PC-3 (cell line): ENCODE measurements at regions not wholly inside any gene's neighbourhood (a gene's known extent, or its start where the extent isn't known, plus 50 kb on each side); places are given as distances from the start of the nearest gene placed in this dataset.

Experiments used
- ATAC-seq: fragments of 200-7000 bp; cut with Tn5 transposase; 2 replicates; pipeline ENCODE4 v1.9.1; 2020; ENCODE audit warnings: mild to moderate bottlenecking, moderate library complexity
- BruUV-seq: library from RNA; stranded (reverse); fragments of 400-500 nt; replicated peaks from 2 replicates; lab custom pipeline; 2021; lab: Mats Ljungman, UMichigan
- CTCF ChIA-PET: fragments of 300-600 bp; sonication (Branson Sonifier 250); formaldehyde crosslinking; loops from one replicate; lab custom pipeline; 2022; ENCODE audit warnings: antibody characterized with exemption; lab: Charles Lee
- POLR2A ChIA-PET: fragments of 300-600 bp; sonication (Branson Sonifier 250); formaldehyde crosslinking; loops from one replicate; lab custom pipeline; 2022; ENCODE audit warnings: antibody characterized with exemption; ENCODE audit not compliant: unreplicated experiment; lab: Charles Lee
- DNase-seq: peaks from one replicate; pipeline ENCODE4 v3.0.0-alpha.2; 2015
- H2AFZ ChIP-seq: fragments of 300-600 bp; sonication (generic); 2 replicates; pipeline ENCODE4 v1.6.0; 2016; ENCODE audit warnings: antibody characterized with exemption, low read length
- H3F3A ChIP-seq: fragments of 300-600 bp; sonication (generic); one replicate; pipeline ENCODE4 v1.6.0; 2017; ENCODE audit warnings: antibody characterized with exemption, low read length, control low read depth, mild to moderate bottlenecking; ENCODE audit not compliant: unreplicated experiment
- H3K27ac ChIP-seq: fragments of 300-600 bp; sonication (generic); 2 replicates; pipeline ENCODE4 v1.5.1; 2016; ENCODE audit warnings: mild to moderate bottlenecking, low read length
- H3K27me3 ChIP-seq: fragments of 300-600 bp; sonication (generic); 2 replicates; pipeline ENCODE4 v1.6.1; 2016; ENCODE audit warnings: low read length, mixed read lengths
- H3K36me3 ChIP-seq: fragments of 300-600 bp; sonication (generic); 2 replicates; pipeline ENCODE4 v1.6.1; 2016; ENCODE audit warnings: low read depth, mixed run types, low read length, mixed read lengths
- H3K4me1 ChIP-seq: fragments of 300-600 bp; sonication (generic); 2 replicates; pipeline ENCODE4 v1.5.1; 2016; ENCODE audit warnings: low read length; ENCODE audit not compliant: insufficient read depth
- H3K4me2 ChIP-seq: fragments of 300-600 bp; sonication (generic); 2 replicates; pipeline ENCODE4 v1.6.0; 2016; ENCODE audit warnings: low read length
- H3K4me3 ChIP-seq: fragments of 300-600 bp; sonication (generic); 2 replicates; pipeline ENCODE4 v1.5.1; 2016; ENCODE audit warnings: mild to moderate bottlenecking, low read length, mixed read lengths
- H3K79me2 ChIP-seq: fragments of 300-600 bp; sonication (generic); 2 replicates; pipeline ENCODE4 v1.6.1; 2017; ENCODE audit warnings: low read length, mixed read lengths
- H3K9ac ChIP-seq: fragments of 300-600 bp; sonication (generic); 2 replicates; pipeline ENCODE4 v1.6.0; 2016; ENCODE audit warnings: mild to moderate bottlenecking, low read length
- H3K9me2 ChIP-seq: fragments of 300-600 bp; sonication (generic); replicated peaks from 2 replicates; pipeline ENCODE4 v1.6.1; 2016; ENCODE audit warnings: mixed run types, low read length, mixed read lengths
- H3K9me3 ChIP-seq: fragments of 300-600 bp; sonication (generic); 2 replicates; pipeline ENCODE4 v1.6.1; 2016; ENCODE audit warnings: low read length, mixed read lengths
- H4K20me1 ChIP-seq: fragments of 300-600 bp; sonication (generic); 2 replicates; pipeline ENCODE4 v1.6.1; 2016; ENCODE audit warnings: low read length, mixed read lengths
- EZH2 ChIP-seq: fragments of 300-600 bp; sonication (generic); IDR thresholded peaks from one replicate; pipeline ENCODE4 v1.6.1; 2017; ENCODE audit warnings: antibody characterized with exemption, mild to moderate bottlenecking, low read length; ENCODE audit not compliant: unreplicated experiment
- EZH2phosphoT487 ChIP-seq: fragments of 300-600 bp; sonication (generic); IDR thresholded peaks from 2 replicates; pipeline ENCODE4 v1.6.1; 2018; ENCODE audit warnings: mild to moderate bottlenecking, antibody characterized with exemption, low read length, borderline replicate concordance
- intact Hi-C: fragments of 100-400 bp; cut with micrococcal nuclease; formaldehyde crosslinking; loops from 2 replicates; pipeline ENCODE4 v1.9.0; 2023
- TF ChIP-seq, protein P1 (sequence below): fragments of 300-600 bp; sonication (generic); conservative IDR thresholded peaks from 2 replicates; pipeline ENCODE4 v1.5.1; 2017; ENCODE audit warnings: antibody characterized with exemption, low read depth, mild to moderate bottlenecking, low read length

DNA sequence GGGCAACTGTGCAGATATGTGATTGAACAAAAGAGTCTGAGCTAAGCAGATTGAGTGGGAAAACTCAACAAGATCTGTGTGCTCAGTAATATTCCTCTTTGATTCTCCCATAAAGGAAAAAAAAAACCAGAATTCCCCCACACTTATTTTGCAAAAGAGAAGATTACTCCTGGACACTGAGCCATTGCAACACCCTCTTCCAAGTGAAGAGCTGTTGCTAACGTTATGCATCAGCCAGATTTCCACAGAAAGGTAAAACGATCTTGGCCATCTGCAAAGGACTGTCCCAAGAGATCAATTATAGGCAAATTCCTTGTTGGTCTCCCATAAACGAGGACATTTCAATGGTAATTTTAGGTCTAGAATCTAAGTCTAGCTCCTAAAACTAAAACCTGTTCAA, 587.7 kb downstream of the C12orf50 start:
- intact Hi-C loops: loop anchor here (5.0 kb wide), 1 partner anchor 189 kb away; no protein-coding TSS in a partner anchor
- Histone ChIP-seq H3K4me2 (no peak overlapping the region), H2AFZ (no peak overlapping the region), H3F3A (no peaks in the 10 kb centered on the region), H3K9me3 (no peaks in the 10 kb centered on the region), H3K79me2 (no peaks in the 10 kb centered on the region), H3K4me3 (no peak overlapping the region), H4K20me1 (no peaks in the 10 kb centered on the region), H3K27me3 (no peaks in the 10 kb centered on the region), H3K9ac (no peak overlapping the region), H3K9me2 (no peaks in the 10 kb centered on the region), H3K4me1 (peaks cover 24% of the 10 kb centered on the region), H3K27ac (peak overlapping the region; percentile 93), H3K36me3 (no peaks in the 10 kb centered on the region)
- BruUV-seq: no TSS peak
- ChIA-PET CTCF (no interaction called here), POLR2A (no interaction called here)
- DNase-seq: no peak
- TF ChIP-seq, protein P1, sequence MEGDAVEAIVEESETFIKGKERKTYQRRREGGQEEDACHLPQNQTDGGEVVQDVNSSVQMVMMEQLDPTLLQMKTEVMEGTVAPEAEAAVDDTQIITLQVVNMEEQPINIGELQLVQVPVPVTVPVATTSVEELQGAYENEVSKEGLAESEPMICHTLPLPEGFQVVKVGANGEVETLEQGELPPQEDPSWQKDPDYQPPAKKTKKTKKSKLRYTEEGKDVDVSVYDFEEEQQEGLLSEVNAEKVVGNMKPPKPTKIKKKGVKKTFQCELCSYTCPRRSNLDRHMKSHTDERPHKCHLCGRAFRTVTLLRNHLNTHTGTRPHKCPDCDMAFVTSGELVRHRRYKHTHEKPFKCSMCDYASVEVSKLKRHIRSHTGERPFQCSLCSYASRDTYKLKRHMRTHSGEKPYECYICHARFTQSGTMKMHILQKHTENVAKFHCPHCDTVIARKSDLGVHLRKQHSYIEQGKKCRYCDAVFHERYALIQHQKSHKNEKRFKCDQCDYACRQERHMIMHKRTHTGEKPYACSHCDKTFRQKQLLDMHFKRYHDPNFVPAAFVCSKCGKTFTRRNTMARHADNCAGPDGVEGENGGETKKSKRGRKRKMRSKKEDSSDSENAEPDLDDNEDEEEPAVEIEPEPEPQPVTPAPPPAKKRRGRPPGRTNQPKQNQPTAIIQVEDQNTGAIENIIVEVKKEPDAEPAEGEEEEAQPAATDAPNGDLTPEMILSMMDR: no peak
- TF ChIP-seq EZH2phosphoT487 (no peak), EZH2 (no peak)
- ATAC-seq: no peak

DNA sequence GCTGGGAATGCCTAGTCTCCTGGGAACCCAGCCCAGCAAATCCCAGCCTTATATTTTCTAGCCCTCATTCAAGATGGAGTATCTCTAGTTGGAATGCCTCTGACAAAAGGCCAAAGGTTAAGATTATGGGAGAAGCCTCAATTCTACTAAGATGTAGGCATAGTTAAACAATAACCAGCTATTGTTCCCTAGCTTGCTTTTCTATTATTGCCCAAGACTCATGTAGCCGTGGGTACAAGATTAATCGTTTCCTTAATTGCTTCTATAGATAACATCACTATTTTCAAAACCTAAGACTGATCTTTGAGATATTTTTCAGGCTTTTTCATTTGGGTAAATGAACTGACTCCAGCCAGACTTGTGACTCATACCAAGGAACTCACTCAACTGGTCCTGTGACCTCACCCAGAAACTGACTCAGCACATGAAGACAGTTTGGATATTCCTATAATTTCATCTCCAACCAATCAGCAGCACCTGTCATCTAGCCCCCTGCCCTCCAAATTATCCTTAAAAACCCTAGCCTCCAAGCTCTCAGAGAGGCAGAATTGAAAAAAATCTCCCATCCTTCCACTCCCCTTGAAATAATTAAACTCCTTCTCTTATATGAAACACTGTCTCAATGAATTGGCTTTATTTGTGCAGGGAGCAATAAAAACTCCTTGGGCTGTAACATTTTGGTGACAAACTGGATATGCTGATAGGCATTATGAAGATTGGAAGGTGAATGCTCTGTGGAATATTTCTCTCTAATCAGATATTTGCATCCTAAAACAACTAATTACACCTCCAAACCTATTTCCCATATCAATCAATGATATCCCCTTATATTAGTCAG, 589.0 kb downstream of the C12orf50 start:
- no peak overlapping the region; the same call in none of the 2 replicates for H2AFZ ChIP-seq
- intact Hi-C loops: loop anchor here (1.0 to 5.0 kb wide), 2 partner anchors 188 to 279 kb away; no protein-coding TSS in a partner anchor

More for the DNA sequence above, 589.0 kb downstream of the C12orf50 start:
- ATAC-seq: peak; percentile 94
- no peak for TF ChIP-seq EZH2phosphoT487
- TF ChIP-seq, protein P1: no peak
- TF ChIP-seq EZH2: no peak
- Histone ChIP-seq H3K27me3 (no peaks in the 10 kb centered on the region), H3K9ac (peak overlapping the region; percentile 60), H3K27ac (peak overlapping the region; percentile 93), H3K4me2 (peak overlapping the region; percentile 64), H3K4me3 (peak overlapping the region; percentile 7; the same call in 1 of the 2 replicates), H3F3A (no peaks in the 10 kb centered on the region), H3K79me2 (no peaks in the 10 kb centered on the region), H3K36me3 (no peaks in the 10 kb centered on the region), H3K4me1 (peaks cover 24% of the 10 kb centered on the region), H3K9me3 (no peaks in the 10 kb centered on the region), H3K9me2 (no peaks in the 10 kb centered on the region), H4K20me1 (no peaks in the 10 kb centered on the region)
- DNase-seq: peak; percentile 95
- POLR2A ChIA-PET: interaction anchor here (0.7 kb wide), 1 partner anchor 190 kb away, joined by 3 read pairs; no protein-coding TSS in a partner anchor
- no TSS peak for BruUV-seq
- CTCF ChIA-PET: interaction anchor here (0.5 kb wide), 1 partner anchor 170 kb away, joined by 4 read pairs; no protein-coding TSS in a partner anchor
